ENCODE measurements at regions not wholly inside any gene's neighbourhood (a gene's known extent, or its start where the extent isn't known, plus 50 kb on each side); places are given as distances from the start of the nearest gene placed in this dataset.
"Not testable (repeated sequence)": the region's sequence is repeated elsewhere in the genome, so short reads cannot be mapped to it uniquely, and the experiment has no call there.

DNA sequence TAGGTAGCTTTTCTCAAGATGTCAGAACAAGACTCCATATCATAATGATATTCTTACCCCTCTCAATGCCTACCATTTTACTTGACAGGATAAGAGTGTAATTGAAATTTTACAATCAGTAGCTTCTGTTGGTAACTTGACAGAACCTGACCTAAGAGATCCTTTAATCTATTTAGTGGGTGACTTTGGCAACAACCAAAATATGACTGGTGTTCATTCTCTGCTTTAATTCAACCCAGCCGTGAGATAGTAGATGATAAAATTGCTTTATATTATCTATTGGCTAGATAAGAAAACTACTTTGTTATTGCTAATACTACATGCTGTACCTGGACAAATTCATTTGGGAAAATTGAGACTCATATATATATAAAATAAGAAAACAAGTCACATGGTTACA, 770.2 kb upstream of the NXPH2 start:
- TF ChIP-seq, protein P1, sequence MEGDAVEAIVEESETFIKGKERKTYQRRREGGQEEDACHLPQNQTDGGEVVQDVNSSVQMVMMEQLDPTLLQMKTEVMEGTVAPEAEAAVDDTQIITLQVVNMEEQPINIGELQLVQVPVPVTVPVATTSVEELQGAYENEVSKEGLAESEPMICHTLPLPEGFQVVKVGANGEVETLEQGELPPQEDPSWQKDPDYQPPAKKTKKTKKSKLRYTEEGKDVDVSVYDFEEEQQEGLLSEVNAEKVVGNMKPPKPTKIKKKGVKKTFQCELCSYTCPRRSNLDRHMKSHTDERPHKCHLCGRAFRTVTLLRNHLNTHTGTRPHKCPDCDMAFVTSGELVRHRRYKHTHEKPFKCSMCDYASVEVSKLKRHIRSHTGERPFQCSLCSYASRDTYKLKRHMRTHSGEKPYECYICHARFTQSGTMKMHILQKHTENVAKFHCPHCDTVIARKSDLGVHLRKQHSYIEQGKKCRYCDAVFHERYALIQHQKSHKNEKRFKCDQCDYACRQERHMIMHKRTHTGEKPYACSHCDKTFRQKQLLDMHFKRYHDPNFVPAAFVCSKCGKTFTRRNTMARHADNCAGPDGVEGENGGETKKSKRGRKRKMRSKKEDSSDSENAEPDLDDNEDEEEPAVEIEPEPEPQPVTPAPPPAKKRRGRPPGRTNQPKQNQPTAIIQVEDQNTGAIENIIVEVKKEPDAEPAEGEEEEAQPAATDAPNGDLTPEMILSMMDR (IDR thresholded peaks at IDR 0.05; ENCODE audit: control extremely low read depth, extremely low read depth), result no peak
- Histone ChIP-seq H3K9ac (ENCODE audit: insufficient read depth in 1 of 2, low read length in 2 of 2) (no peak overlapping the region), H3K9me3 (ENCODE audit: control insufficient read depth in 4 of 4, insufficient read depth in 3 of 4, low read length in 3 of 4) (no peaks in the 10 kb centered on the region), H3K4me3 (no peak overlapping the region), H3K36me3 (ENCODE audit: control insufficient read depth in 4 of 4, insufficient read depth in 4 of 4, low read length in 4 of 4) (no peaks in the 10 kb centered on the region), H3K27ac (ENCODE audit: low read depth in 1 of 2, low read length in 1 of 2) (no peak overlapping the region), H3K4me1 (ENCODE audit: control insufficient read depth in 5 of 5, insufficient read depth in 5 of 5, low read length in 5 of 5) (no peaks in the 10 kb centered on the region), H3K27me3 (ENCODE audit: control insufficient read depth in 3 of 3, insufficient read depth in 3 of 3, low read length in 2 of 3) (no peaks in the 10 kb centered on the region)
- DNase-seq (no peak), ATAC-seq (ENCODE audit: insufficient read depth, low FRiP score) (no peak)
- WGBS, 2 donors, result 0 to 50% methylated on average over 1 of the region's 1 CpG

DNA sequence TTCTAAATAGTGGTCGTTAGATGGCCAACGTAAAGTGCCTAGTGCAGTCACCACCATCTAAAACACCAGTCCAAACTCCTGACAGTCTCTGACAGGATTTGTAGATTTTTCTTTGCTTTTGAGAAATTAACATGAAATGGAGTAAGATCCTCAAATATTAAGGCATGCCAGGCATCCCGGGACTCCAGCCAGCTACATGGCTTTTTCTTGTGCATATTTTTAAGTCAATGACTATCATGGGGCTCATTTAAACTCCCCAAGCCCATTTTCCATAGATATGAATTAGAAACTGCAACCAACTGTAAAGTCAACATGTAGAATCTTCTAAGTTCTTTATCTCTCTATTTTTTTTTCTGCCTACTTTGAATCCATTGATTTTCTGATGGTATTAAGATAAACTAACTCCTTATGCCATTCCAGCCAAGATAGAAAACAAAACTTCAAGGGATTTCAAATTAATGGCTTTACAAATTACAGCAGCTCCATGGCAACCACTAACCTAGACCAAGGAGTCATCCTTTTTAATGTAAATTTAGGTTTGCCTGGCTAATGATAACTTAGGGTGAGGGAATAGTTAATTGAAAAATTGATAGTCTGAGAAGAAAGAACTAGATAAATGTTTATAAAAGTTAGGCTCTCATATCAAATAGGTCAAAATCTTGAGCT, 764.1 kb upstream of the NXPH2 start:
- Histone ChIP-seq H3K27me3 (ENCODE audit: control insufficient read depth in 3 of 3, insufficient read depth in 3 of 3, low read length in 2 of 3) (no peaks in the 10 kb centered on the region), H3K4me1 (ENCODE audit: control insufficient read depth in 5 of 5, insufficient read depth in 5 of 5, low read length in 5 of 5) (no peaks in the 10 kb centered on the region), H3K9ac (ENCODE audit: insufficient read depth in 1 of 2, low read length in 2 of 2) (no peak overlapping the region), H3K9me3 (ENCODE audit: control insufficient read depth in 4 of 4, insufficient read depth in 3 of 4, low read length in 3 of 4) (no peaks in the 10 kb centered on the region), H3K27ac (ENCODE audit: low read depth in 1 of 2, low read length in 1 of 2) (no peak overlapping the region), H3K36me3 (ENCODE audit: control insufficient read depth in 4 of 4, insufficient read depth in 4 of 4, low read length in 4 of 4) (no peaks in the 10 kb centered on the region), H3K4me3 (no peak overlapping the region)
- no peak for DNase-seq
- ATAC-seq (ENCODE audit: insufficient read depth, low FRiP score), result no peak
- 55 to 64% methylated on average over 3 of the region's 3 CpGs for WGBS, 2 donors
- TF ChIP-seq, protein P1 (IDR thresholded peaks at IDR 0.05; ENCODE audit: control extremely low read depth, extremely low read depth), result no peak

DNA sequence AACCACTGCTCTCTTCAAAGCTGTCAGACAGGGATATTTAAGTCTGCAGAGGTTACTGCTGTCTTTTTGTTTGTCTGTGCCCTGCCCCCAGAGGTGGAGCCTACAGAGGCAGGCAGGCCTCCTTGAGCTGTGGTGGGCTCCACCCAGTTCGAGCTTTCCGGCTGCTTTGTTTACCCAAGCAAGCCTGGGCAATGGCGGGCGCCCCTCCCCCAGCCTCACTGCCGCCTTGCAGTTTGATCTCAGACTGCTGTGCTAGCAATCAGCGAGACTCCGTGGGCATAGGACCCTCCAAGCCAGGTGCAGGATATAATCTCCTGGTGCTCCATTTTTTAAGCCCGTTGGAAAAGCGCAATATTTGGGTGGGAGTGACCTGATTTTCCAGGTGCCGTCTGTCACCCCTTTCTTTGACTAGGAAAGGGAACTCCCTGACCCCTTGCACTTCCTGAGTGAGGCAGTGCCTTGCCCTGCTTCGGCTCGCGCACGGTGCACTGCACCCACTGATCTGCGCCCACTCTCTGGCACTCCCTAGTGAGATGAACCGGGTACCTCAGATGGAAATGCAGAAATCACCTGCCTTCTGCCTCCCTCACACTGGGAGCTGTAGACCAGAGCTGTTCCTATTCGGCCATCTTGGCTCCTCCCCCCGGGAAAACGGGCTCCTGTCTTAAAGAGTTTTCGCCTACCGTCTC, 758.3 kb upstream of the NXPH2 start:
- not testable (repeated sequence) for H3K4me1 ChIP-seq (ENCODE audit: control insufficient read depth in 5 of 5, insufficient read depth in 5 of 5, low read length in 5 of 5); H3K27me3 ChIP-seq (ENCODE audit: control insufficient read depth in 3 of 3, insufficient read depth in 3 of 3, low read length in 2 of 3); H3K9me3 ChIP-seq (ENCODE audit: control insufficient read depth in 4 of 4, insufficient read depth in 3 of 4, low read length in 3 of 4); H3K36me3 ChIP-seq (ENCODE audit: control insufficient read depth in 4 of 4, insufficient read depth in 4 of 4, low read length in 4 of 4); H3K27ac ChIP-seq (ENCODE audit: low read depth in 1 of 2, low read length in 1 of 2); ATAC-seq (ENCODE audit: insufficient read depth, low FRiP score); H3K4me3 ChIP-seq; DNase-seq; H3K9ac ChIP-seq (ENCODE audit: insufficient read depth in 1 of 2, low read length in 2 of 2)
- WGBS, 2 donors, result 94 to 95% methylated on average over 19 to 21 of the region's 21 CpGs

DNA sequence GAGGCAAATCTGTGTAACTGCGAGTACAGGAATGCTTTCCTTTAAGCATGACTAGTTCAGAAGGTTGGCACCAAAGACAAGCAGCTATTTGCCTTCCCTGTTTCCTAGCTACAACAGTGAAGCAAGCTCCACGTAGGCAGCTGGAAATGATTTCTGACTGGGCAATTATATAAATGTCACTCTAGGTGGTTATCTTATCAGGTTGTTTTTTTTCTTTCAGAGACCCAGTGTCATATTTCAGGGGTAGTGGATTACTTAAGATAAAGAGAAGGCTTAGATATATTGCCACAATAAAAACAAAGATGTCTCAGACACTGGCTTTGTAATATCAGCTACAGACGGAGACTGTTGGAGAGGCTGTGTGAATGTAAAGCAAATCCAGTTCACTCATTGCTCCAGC, 748.9 kb upstream of the NXPH2 start:
- Histone ChIP-seq H3K27me3 (ENCODE audit: control insufficient read depth in 3 of 3, insufficient read depth in 3 of 3, low read length in 2 of 3) (no peaks in the 10 kb centered on the region), H3K4me3 (no peak overlapping the region), H3K9ac (ENCODE audit: insufficient read depth in 1 of 2, low read length in 2 of 2) (no peak overlapping the region), H3K27ac (ENCODE audit: low read depth in 1 of 2, low read length in 1 of 2) (no peak overlapping the region), H3K36me3 (ENCODE audit: control insufficient read depth in 4 of 4, insufficient read depth in 4 of 4, low read length in 4 of 4) (no peaks in the 10 kb centered on the region), H3K9me3 (ENCODE audit: control insufficient read depth in 4 of 4, insufficient read depth in 3 of 4, low read length in 3 of 4) (no peaks in the 10 kb centered on the region), H3K4me1 (ENCODE audit: control insufficient read depth in 5 of 5, insufficient read depth in 5 of 5, low read length in 5 of 5) (no peaks in the 10 kb centered on the region)
- 39 to 51% methylated on average over 3 of the region's 3 CpGs for WGBS, 2 donors
- no peak for ATAC-seq (ENCODE audit: insufficient read depth, low FRiP score)
- peak in 2 of 3 donors; percentile 2 to 49 for DNase-seq
- TF ChIP-seq, protein P1 (IDR thresholded peaks at IDR 0.05; ENCODE audit: control extremely low read depth, extremely low read depth), result no peak

Measured in lung (tissue), 11 donors.